ENCODE measurements at regions not wholly inside any gene's neighbourhood (a gene's known extent, or its start where the extent isn't known, plus 50 kb on each side); places are given as distances from the start of the nearest gene placed in this dataset.
"Not testable (repeated sequence)": the region's sequence is repeated elsewhere in the genome, so short reads cannot be mapped to it uniquely, and the experiment has no call there.

DNA sequence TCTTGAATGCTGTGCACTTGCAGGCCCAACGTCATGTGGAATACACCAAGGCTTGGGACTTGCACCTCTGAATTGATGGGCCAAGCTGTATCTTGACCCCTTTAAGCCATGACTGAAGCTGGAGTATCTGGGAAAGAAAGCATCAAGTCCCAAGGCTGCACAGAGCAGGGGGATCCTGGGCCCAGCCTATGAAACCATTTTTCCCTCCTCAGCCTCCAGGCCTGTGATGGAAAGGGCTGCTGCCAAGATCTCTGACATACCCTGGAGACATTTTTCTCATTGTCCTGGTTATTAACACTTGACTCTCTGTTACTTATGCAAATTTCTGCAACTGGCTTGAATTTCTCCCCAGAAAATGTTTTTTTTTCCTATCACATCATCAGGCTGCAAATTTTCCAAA lies 174.0 kb upstream of the SNX2 start:
- DNase-seq (ENCODE audit: low spot score): no peak

- DNase-seq (ENCODE audit: low spot score): no peak
Measured at GRCh38 chr5:122602700-122603099, 172.2 kb upstream of the SNX2 start.

DNA sequence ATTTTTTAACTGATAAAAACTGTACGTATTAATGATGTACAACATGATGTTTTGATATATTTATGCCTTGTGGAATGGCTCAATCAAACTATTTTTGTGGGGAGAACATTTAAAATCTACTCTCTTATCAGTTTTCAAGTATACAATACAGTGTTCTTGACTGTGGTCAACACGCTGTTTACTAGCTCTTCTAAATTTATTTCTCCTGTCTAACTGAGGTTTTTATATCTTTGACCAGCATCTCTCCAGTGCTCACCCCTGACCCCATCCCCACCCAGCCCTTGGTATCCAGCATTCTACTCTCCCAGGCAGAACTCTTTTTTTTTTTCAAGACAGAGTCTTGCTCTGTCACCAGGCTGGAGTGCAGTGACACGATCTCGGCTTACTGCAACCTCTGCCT lies 169.6 kb upstream of the SNX2 start:
- DNase-seq (ENCODE audit: low spot score): no peak

- no peak for DNase-seq (ENCODE audit: low spot score)
Measured at GRCh38 chr5:122607818-122608217, 167.1 kb upstream of the SNX2 start.

- DNase-seq (ENCODE audit: low spot score): no peak
Measured at GRCh38 chr5:122608222-122608621, 166.7 kb upstream of the SNX2 start.

- no peak for DNase-seq (ENCODE audit: low spot score)
Measured at GRCh38 chr5:122611406-122611805, 163.5 kb upstream of the SNX2 start.

- DNase-seq (ENCODE audit: low spot score): no peak
Measured at GRCh38 chr5:122612901-122613300, 162.0 kb upstream of the SNX2 start.

GRCh38 chr5:122615146-122615545 lies 159.7 kb upstream of the SNX2 start:
- DNase-seq (ENCODE audit: low spot score): no peak

GRCh38 chr5:122615832-122616231 lies 159.0 kb upstream of the SNX2 start:
- DNase-seq (ENCODE audit: low spot score): no peak

DNA sequence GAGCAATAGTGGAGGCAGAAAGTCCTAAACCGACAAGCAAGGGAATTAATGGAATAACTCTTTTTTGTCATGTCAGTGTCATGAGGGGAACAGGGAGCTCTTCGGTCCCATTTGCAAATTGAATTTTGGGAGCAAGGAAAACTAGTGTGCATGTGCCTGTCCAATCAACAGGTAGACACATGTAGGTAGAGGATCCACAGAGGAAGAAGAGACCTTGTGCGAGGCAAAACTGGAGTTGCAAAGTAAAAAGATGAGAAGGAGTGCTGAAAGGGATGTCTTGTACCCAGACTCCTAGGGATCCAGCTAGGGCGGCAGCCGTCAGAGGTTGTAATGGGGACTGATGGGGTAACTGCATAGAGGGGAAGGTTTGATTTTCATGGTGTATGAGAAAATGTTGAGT lies 156.8 kb upstream of the SNX2 start:
- DNase-seq (ENCODE audit: low spot score): not testable (repeated sequence)

- DNase-seq (ENCODE audit: low spot score): not testable (repeated sequence)
Measured at GRCh38 chr5:122620768-122621167, 154.1 kb upstream of the SNX2 start.

GRCh38 chr5:122628714-122629113 lies 146.2 kb upstream of the SNX2 start:
- DNase-seq (ENCODE audit: low spot score): not testable (repeated sequence)

GRCh38 chr5:122629121-122629677 lies 145.7 kb upstream of the SNX2 start:
- DNase-seq (ENCODE audit: low spot score): no peak

- no peak for DNase-seq (ENCODE audit: low spot score)
Measured at GRCh38 chr5:122638581-122638980, 136.3 kb upstream of the SNX2 start.

DNA sequence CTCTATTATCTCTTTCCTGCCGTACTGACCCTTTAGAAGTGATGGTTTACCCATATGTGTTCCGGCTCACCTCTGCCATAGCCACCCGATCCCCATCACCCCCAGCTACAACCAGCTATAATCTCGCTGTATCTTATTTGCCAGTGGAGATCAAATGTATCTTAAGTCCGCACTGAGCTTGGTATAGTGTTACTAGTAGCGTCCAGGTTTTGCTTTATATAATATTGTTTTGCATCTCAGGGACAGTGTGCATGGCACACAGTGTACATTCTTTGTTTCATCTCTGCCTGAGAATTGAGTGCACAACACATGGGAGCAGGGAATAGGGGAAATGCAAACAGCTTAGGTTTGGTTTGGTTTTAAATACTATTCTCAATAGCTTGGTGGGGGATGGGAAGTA lies 135.8 kb upstream of the SNX2 start:
- no peak for DNase-seq (ENCODE audit: low spot score)

DNA sequence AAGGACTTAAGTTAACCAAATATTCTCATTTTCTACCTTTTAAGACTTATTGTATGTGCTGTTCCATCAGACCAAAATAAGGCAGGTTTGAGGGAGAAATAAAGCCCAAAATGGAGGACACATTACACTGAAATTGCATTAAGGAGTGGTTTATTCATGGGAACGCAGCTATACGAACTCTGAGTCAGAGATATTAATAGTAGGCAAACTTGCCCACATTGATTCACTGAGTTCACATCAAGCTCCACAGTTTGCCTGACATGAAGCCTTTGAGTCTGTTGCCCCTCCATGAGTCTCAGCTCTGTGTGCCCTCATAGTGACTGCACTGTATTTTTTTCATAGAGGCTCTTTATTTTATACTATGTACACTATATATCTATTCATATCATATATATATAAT lies 135.0 kb upstream of the SNX2 start:
- DNase-seq (ENCODE audit: low spot score): no peak

DNA sequence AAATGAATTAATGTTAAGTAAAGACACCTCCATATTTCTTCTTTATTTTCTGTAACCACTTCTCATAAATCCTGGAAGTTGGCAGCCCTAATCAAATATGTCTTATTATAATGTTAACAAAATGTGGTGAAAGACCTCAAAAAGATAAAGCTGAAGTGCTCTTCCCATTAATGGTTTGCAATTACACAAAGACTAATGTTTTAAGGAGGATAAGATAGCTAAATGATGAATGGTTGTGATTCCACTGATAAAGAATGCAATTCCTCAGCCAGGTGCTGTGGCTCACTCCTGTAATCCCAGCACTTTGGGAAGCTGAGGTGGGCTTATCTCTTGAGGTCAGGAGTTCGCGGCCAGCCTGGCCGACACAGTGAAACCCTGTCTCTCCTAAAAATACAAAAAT lies 125.8 kb upstream of the SNX2 start:
- DNase-seq (ENCODE audit: low spot score): peak; percentile 45

- no peak for DNase-seq (ENCODE audit: low spot score)
Measured at GRCh38 chr5:122653087-122654017, 121.5 kb upstream of the SNX2 start.

DNA sequence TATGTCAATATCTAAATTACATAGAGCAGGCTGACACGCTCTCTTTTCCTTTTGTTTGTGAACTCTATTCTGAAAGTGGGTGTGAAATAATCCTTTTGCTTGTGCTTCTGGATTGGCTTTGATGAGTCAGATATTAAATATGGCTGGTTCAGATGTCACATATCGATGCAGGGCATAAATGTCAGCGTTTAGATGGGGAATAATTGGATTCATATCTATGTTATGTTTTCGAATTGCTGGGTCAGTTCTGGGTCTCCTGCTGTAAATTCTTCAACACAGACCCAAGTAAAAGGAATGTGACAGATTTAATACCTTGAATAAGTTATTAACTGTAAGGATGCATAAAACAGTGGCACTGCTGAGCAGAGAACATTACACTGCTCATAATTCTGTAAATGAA lies 118.7 kb upstream of the SNX2 start:
- no peak for DNase-seq (ENCODE audit: low spot score)

- DNase-seq (ENCODE audit: low spot score): no peak
Measured at GRCh38 chr5:122656577-122656976, 118.3 kb upstream of the SNX2 start.

DNA sequence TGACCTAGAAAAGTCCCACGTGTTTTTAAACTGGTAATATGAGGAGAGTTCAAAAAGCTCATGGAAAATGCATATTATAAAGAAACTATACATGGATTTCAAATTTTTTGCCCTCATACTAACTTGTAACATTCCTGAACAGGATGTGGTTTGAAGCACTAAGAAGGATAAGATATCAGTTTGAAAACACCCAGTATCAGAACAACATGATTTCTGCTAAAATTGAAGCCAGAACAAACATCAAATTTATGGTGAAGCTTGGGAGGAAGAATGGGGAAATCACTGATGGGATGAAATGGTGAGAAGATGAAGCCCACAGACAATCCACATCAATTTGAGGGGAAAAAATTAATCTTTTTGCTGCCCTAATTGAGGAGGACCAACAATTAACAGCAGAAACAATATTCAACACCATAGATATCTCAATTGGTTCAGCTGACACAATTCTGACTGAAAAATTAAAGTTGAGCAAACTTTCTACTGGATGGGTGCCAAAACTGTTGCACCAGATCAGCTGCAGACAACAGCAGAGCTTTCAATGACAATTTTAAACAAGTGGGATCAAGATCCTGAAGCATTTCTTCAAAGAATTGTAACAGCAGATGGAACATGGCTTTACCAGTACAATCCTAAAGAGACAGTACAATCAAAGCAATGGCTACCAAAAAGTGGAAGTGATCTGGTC lies 113.2 kb upstream of the SNX2 start:
- no peak for DNase-seq (ENCODE audit: low spot score)

DNA sequence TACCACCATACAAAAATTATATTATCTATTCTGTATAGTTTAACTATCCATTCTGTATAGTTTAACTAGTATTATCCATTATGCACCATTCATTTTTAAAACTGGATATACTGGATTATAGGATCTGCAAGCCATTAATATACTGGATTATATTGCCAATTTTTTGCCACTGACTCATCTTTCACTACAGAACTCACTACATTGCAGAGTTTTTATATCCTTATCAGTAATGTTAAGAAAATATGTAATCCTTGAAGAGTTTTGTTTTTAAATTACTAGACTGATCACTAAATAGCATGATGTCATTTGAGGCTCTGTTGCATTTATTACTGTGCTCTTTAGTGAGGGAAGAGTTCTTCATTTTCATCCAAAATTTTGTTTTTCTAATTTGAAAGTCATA lies 109.8 kb upstream of the SNX2 start:
- no peak for DNase-seq (ENCODE audit: low spot score)

- no peak for DNase-seq (ENCODE audit: low spot score)
Measured at GRCh38 chr5:122668552-122668951, 106.3 kb upstream of the SNX2 start.
